ENCODE measurements at regions not wholly inside any gene's neighbourhood (a gene's known extent, or its start where the extent isn't known, plus 50 kb on each side); places are given as distances from the start of the nearest gene placed in this dataset.

GRCh38 chr15:69947394-69947793 is 150.3 kb downstream of the TLE3 start:
- TF ChIP-seq POLR2A (IDR thresholded peaks at IDR 0.05; ENCODE audit: low read length) (no peak), GATA1 (IDR thresholded peaks at IDR 0.05; ENCODE audit: low read depth, low read length) (no peak)
